SK-N-SH (cell line): ENCODE measurements at regions not wholly inside any gene's neighbourhood (a gene's known extent, or its start where the extent isn't known, plus 50 kb on each side); places are given as distances from the start of the nearest gene placed in this dataset.

ENCODE experiments used
- CTCF ChIA-PET: fragments of 300-600, 350-600 bp; formaldehyde crosslinking; extraction: SDS; loops from one replicate; lab custom pipeline; 2021; lab: Yijun Ruan, JAX
- POLR2A ChIA-PET: fragments of 350-600 bp; sonication (Branson Sonifier 250); formaldehyde crosslinking; extraction: SDS; loops from one replicate; lab custom pipeline; 2020; ENCODE audit warnings: antibody characterized with exemption, inconsistent platforms; lab: Yijun Ruan, JAX
- DNase-seq: peaks from one replicate; pipeline ENCODE4 v3.0.0; 2012
- H2AFZ ChIP-seq: fragments of 200-600 bp; sonication (generic); 2 replicates; pipeline ENCODE4 v1.8.1; 2016; ENCODE audit warnings: antibody characterized with exemption, mild to moderate bottlenecking, low read depth
- H3F3A ChIP-seq: fragments of 200-600 bp; sonication (generic); replicated peaks from 2 replicates; pipeline ENCODE3; 2016; ENCODE audit warnings: antibody characterized with exemption, mild to moderate bottlenecking; ENCODE audit not compliant: insufficient read depth
- H3K27ac ChIP-seq, 2 experiments: fragments of 200-500 bp in 1 of 2; fragments of 200-600 bp in 1 of 2; sonication (Bioruptor generic) in 1 of 2; sonication (generic), shearing (Covaris generic) in 1 of 2; 2 replicates each; pipeline versions ENCODE4 v1.5.1 to v1.6.1; 2014 to 2016; ENCODE audit warnings: low read depth in 2 of 2, inconsistent platforms in 1 of 2, low read length in 1 of 2, mild to moderate bottlenecking in 1 of 2, mixed read lengths in 1 of 2
- H3K27me3 ChIP-seq: fragments of 200-600 bp; sonication (generic), shearing (Covaris generic); 2 replicates; pipeline ENCODE4 v1.6.1; 2016; ENCODE audit warnings: mixed run types; ENCODE audit not compliant: insufficient read depth
- H3K36me3 ChIP-seq, 2 experiments: fragments of 200-500 bp in 1 of 2; fragments of 200-600 bp in 1 of 2; sonication (Bioruptor generic) in 1 of 2; sonication (generic) in 1 of 2; replicated peaks in 1 of 2; 2 replicates each; pipeline versions ENCODE3 to v1.5.1; 2014 to 2016; ENCODE audit warnings: low read length in 1 of 2, mild to moderate bottlenecking in 1 of 2; ENCODE audit not compliant: insufficient read depth in 2 of 2, control insufficient read depth in 1 of 2
- H3K4me1 ChIP-seq, 2 experiments: fragments of 200-500 bp in 1 of 2; fragments of 200-600 bp in 1 of 2; sonication (Bioruptor generic) in 1 of 2; sonication (generic), shearing (Covaris generic) in 1 of 2; 2 replicates each; pipeline versions ENCODE4 v1.5.1 to v1.6.1; 2014 to 2016; ENCODE audit warnings: low read depth in 1 of 2, low read length in 1 of 2, mixed run types in 1 of 2; ENCODE audit not compliant: insufficient read depth in 2 of 2, control insufficient read depth in 1 of 2
- H3K4me2 ChIP-seq: fragments of 200-600 bp; sonication (generic), shearing (Covaris generic); 2 replicates; pipeline ENCODE4 v1.6.1; 2017; ENCODE audit warnings: mixed run types
- H3K4me3 ChIP-seq, 2 experiments: fragments of 200-500 bp in 1 of 2; fragments of 200-600 bp in 1 of 2; sonication (Bioruptor generic) in 1 of 2; sonication (generic), shearing (Covaris generic) in 1 of 2; 2 replicates each; pipeline versions ENCODE4 v1.5.1 to v1.8.1; 2014 to 2016; ENCODE audit warnings: low read depth in 2 of 2, inconsistent platforms in 1 of 2, low read length in 1 of 2, mild to moderate bottlenecking in 1 of 2, mixed read lengths in 1 of 2, moderate library complexity in 1 of 2
- H3K79me2 ChIP-seq: fragments of 200-600 bp; sonication (generic); 2 replicates; pipeline ENCODE4 v1.8.1; 2017; ENCODE audit warnings: mild to moderate bottlenecking; ENCODE audit not compliant: insufficient read depth
- H3K9ac ChIP-seq: fragments of 200-600 bp; sonication (generic); 2 replicates; pipeline ENCODE4 v1.6.1; 2017; ENCODE audit warnings: mixed run types
- H3K9me2 ChIP-seq: fragments of 200-600 bp; sonication (generic); 2 replicates; pipeline ENCODE4 v1.6.1; 2017; ENCODE audit warnings: mixed run types
- H3K9me3 ChIP-seq: fragments of 200-600 bp; sonication (generic); 2 replicates; pipeline ENCODE4 v1.6.1; 2017; ENCODE audit warnings: mixed run types, mild to moderate bottlenecking, moderate library complexity
- H4K20me1 ChIP-seq: fragments of 200-600 bp; sonication (generic); 2 replicates; pipeline ENCODE4 v1.6.1; 2017; ENCODE audit warnings: mild to moderate bottlenecking, mixed run types; ENCODE audit not compliant: insufficient read depth
- CHD2 ChIP-seq: fragments of 150-350 bp; IDR thresholded peaks from 2 replicates; pipeline ENCODE4 v1.6.1; 2018; ENCODE audit warnings: low read length; ENCODE audit not compliant: partially characterized antibody
- CTCF ChIP-seq: fragments of 200-600 bp; sonication (generic); IDR thresholded peaks from 2 replicates; pipeline ENCODE4 v1.6.1; 2017; ENCODE audit warnings: antibody characterized with exemption, mild to moderate bottlenecking, moderate library complexity
- ELF1 ChIP-seq: IDR thresholded peaks from 2 replicates; pipeline ENCODE4 v1.4.0; 2012
- EP300 ChIP-seq, 2 experiments: IDR thresholded peaks; 2 replicates each; pipeline versions ENCODE4 v1.4.0 to v1.6.1; 2012; ENCODE audit warnings: borderline replicate concordance in 1 of 2, low read depth in 1 of 2, low read length in 1 of 2
- EZH2phosphoT487 ChIP-seq: fragments of 200-600 bp; sonication (generic); IDR thresholded peaks from 2 replicates; pipeline ENCODE4 v1.6.1; 2017; ENCODE audit warnings: low read depth, mixed run types, mild to moderate bottlenecking, antibody characterized with exemption, moderate library complexity, borderline replicate concordance
- FOSL2 ChIP-seq: IDR thresholded peaks from 2 replicates; pipeline ENCODE4 v1.4.0; 2012; ENCODE audit warnings: low read depth, mild to moderate bottlenecking, moderate library complexity, borderline replicate concordance
- JUND ChIP-seq: IDR thresholded peaks from 2 replicates; pipeline ENCODE4 v1.4.0; 2012
- MAX ChIP-seq: IDR thresholded peaks from 2 replicates; pipeline ENCODE4 v1.4.0; 2012; ENCODE audit warnings: low read depth
- MXI1 ChIP-seq: IDR thresholded peaks from 2 replicates; pipeline ENCODE4 v1.6.1; 2012; ENCODE audit warnings: mild to moderate bottlenecking, low read depth, low read length, improper control_type of control experiment
- NFIC ChIP-seq: IDR thresholded peaks from 2 replicates; pipeline ENCODE4 v1.4.0; 2012; ENCODE audit warnings: borderline replicate concordance
- NRF1 ChIP-seq: IDR thresholded peaks from 2 replicates; pipeline ENCODE4 v1.6.1; 2012; ENCODE audit warnings: low read depth, mild to moderate bottlenecking, low read length
- POLR2AphosphoS5 ChIP-seq: IDR thresholded peaks from 2 replicates; pipeline ENCODE4 v1.6.1; 2012; ENCODE audit warnings: low read depth, low read length
- REST ChIP-seq: IDR thresholded peaks from 2 replicates; pipeline ENCODE4 v1.6.1; 2012; ENCODE audit warnings: mild to moderate bottlenecking, low read depth, low read length, moderate library complexity
- RFX5 ChIP-seq: IDR thresholded peaks from 2 replicates; pipeline ENCODE4 v1.6.1; 2012; ENCODE audit warnings: mild to moderate bottlenecking, improper control_type of control experiment, low read length
- TAF1 ChIP-seq: IDR thresholded peaks from 2 replicates; pipeline ENCODE4 v1.6.1; 2012; ENCODE audit warnings: low read depth, mild to moderate bottlenecking, low read length, moderate library complexity, borderline replicate concordance
- TEAD4 ChIP-seq: IDR thresholded peaks from 2 replicates; pipeline ENCODE4 v1.4.0; 2012; ENCODE audit warnings: mild to moderate bottlenecking, borderline replicate concordance; ENCODE audit not compliant: insufficient read depth
- USF1 ChIP-seq: IDR thresholded peaks from 2 replicates; pipeline ENCODE4 v1.4.0; 2012; ENCODE audit warnings: low read depth, borderline replicate concordance
- USF2 ChIP-seq: fragments of 150-350 bp; IDR thresholded peaks from 2 replicates; pipeline ENCODE4 v1.6.1; 2017; ENCODE audit warnings: antibody characterized with exemption, low read length, low read depth, borderline replicate concordance
- YY1 ChIP-seq: IDR thresholded peaks from 2 replicates; pipeline ENCODE4 v1.4.0; 2012; ENCODE audit warnings: low read depth, mild to moderate bottlenecking
- WGBS: methylation state at CpG from one replicate; pipeline ENCODE4 v1.1.6; 2017; ENCODE audit warnings: low lambda C conversion rate; 5-methylcytosine and 5-hydroxymethylcytosine counted together

GRCh38 chr6:48553467-48554189, 442.6 kb upstream of the PTCHD4 start:
- Histone ChIP-seq H3K27me3 (no peaks in the 10 kb centered on the region; the same call in 1 of the 2 replicates), H2AFZ (no peak overlapping the region), H4K20me1 (no peaks in the 10 kb centered on the region), H3K79me2 (no peaks in the 10 kb centered on the region), H3K9me3 (0 out of 2 replicates have a peak, but pooled peaks cover 3% of the 10 kb centered on the region), H3K9ac (no peak overlapping the region), H3K4me3 (no peak overlapping the region), H3K36me3 (no peaks in the 10 kb centered on the region), H3F3A (no peaks in the 10 kb centered on the region), H3K4me2 (no peak overlapping the region), H3K9me2 (no peaks in the 10 kb centered on the region), H3K27ac (no peak overlapping the region), H3K4me1 (no peaks in the 10 kb centered on the region)
- WGBS: 5% methylated on average over 1 of the region's 1 CpG
- ChIA-PET CTCF (no interaction called here), POLR2A (no interaction called here)
- DNase-seq: no peak
- no peak for TF ChIP-seq MAX

- TF ChIP-seq JUND (no peak), USF2 (no peak), FOSL2 (no peak), MXI1 (no peak), NFIC (no peak), RFX5 (no peak), CHD2 (no peak), TAF1 (no peak), REST (no peak), NRF1 (no peak), EP300 (IDR thresholded peaks at IDR 0.05; ENCODE audit: borderline replicate concordance in 1 of 2, low read depth in 1 of 2, low read length in 1 of 2) (no peak), TEAD4 (no peak), CTCF (no peak), EZH2phosphoT487 (no peak), YY1 (no peak), POLR2AphosphoS5 (no peak), ELF1 (no peak), USF1 (no peak)
- ChIA-PET POLR2A (no interaction called here), CTCF (no interaction called here)
- Histone ChIP-seq H3K36me3 (no peaks in the 10 kb centered on the region), H4K20me1 (no peaks in the 10 kb centered on the region), H3K4me3 (no peak overlapping the region), H2AFZ (no peak overlapping the region), H3K4me2 (no peak overlapping the region), H3F3A (no peaks in the 10 kb centered on the region), H3K27ac (no peak overlapping the region), H3K9me3 (0 out of 2 replicates have a peak, but pooled peaks cover 3% of the 10 kb centered on the region), H3K27me3 (no peaks in the 10 kb centered on the region; the same call in 1 of the 2 replicates), H3K79me2 (no peaks in the 10 kb centered on the region), H3K9me2 (no peaks in the 10 kb centered on the region), H3K4me1 (no peaks in the 10 kb centered on the region), H3K9ac (no peak overlapping the region)
- no peak for DNase-seq
- WGBS: 6% methylated on average over 2 of the region's 2 CpGs
Measured at GRCh38 chr6:48552905-48553304, 441.9 kb upstream of the PTCHD4 start.
